H1 (cell line): ENCODE measurements at regions not wholly inside any gene's neighbourhood (a gene's known extent, or its start where the extent isn't known, plus 50 kb on each side); places are given as distances from the start of the nearest gene placed in this dataset.

Experiments used
- CTCF ChIA-PET: fragments of 300-600 bp; sonication (Branson Sonifier 250); formaldehyde crosslinking; loops from one replicate; lab custom pipeline; 2021; ENCODE audit not compliant: partially characterized antibody; lab: Charles Lee
- POLR2A ChIA-PET: fragments of 300-600 bp; sonication (Branson Sonifier 250); formaldehyde crosslinking; loops from one replicate; lab custom pipeline; 2021; ENCODE audit warnings: inconsistent platforms; ENCODE audit not compliant: partially characterized antibody; lab: Charles Lee
- DNase-seq, 2 experiments: peaks; one replicate each; pipeline versions ENCODE4 v3.0.0 to v3.0.0-alpha.2; 2010 to 2022; ENCODE audit warnings: low spot score in 2 of 2, low read depth in 1 of 2, mixed read lengths in 1 of 2
- FAIRE-seq: peaks from 2 replicates; lab custom pipeline; 2011; peaks lifted over from hg19 to GRCh38; lab: Jason Lieb, UNC
- H2AFZ ChIP-seq: 2 replicates; pipeline ENCODE4 v1.8.1; 2012; ENCODE audit warnings: low read length, inconsistent platforms
- H2AK5ac ChIP-seq: 2 replicates; pipeline ENCODE4 v1.6.1; 2013; ENCODE audit warnings: low read depth, low read length
- H2BK120ac ChIP-seq: replicated peaks from 2 replicates; pipeline ENCODE3; 2013; ENCODE audit warnings: low read depth, low read length, inconsistent platforms
- H2BK12ac ChIP-seq: 2 replicates; pipeline ENCODE4 v1.6.1; 2013; ENCODE audit warnings: low read depth, low read length
- H2BK15ac ChIP-seq: 2 replicates; pipeline ENCODE4 v1.6.1; 2013; ENCODE audit warnings: low read length
- H2BK20ac ChIP-seq: 2 replicates; pipeline ENCODE4 v1.6.1; 2013; ENCODE audit warnings: low read length
- H2BK5ac ChIP-seq: 2 replicates; pipeline ENCODE4 v1.6.1; 2013; ENCODE audit warnings: low read depth, low read length
- H3K14ac ChIP-seq: 2 replicates; pipeline ENCODE4 v1.6.1; 2013; ENCODE audit warnings: inconsistent platforms; ENCODE audit not compliant: insufficient read length
- H3K18ac ChIP-seq: 2 replicates; pipeline ENCODE4 v1.6.1; 2013; ENCODE audit warnings: low read length; ENCODE audit errors: extremely low read depth
- H3K23ac ChIP-seq: 2 replicates; pipeline ENCODE4 v1.6.1; 2013; ENCODE audit warnings: inconsistent platforms; ENCODE audit not compliant: insufficient read length
- H3K23me2 ChIP-seq: 2 replicates; pipeline ENCODE4 v1.6.1; 2013; ENCODE audit warnings: low read depth, low read length
- H3K27ac ChIP-seq: 2 replicates; pipeline ENCODE4 v1.6.1; 2011; ENCODE audit warnings: low read depth, low read length, inconsistent platforms
- H3K27me3 ChIP-seq, 4 experiments: replicated peaks in 1 of 4; 1 replicate in 1 of 4; 2 replicates in 3 of 4; pipeline versions ENCODE4 v1.6.1 to v1.8.1; 2011 to 2013; ENCODE audit warnings: low read length in 3 of 4, mild to moderate bottlenecking in 3 of 4, inconsistent platforms in 2 of 4, mixed read lengths in 2 of 4, moderate library complexity in 1 of 4; ENCODE audit not compliant: control insufficient read depth in 3 of 4, insufficient read depth in 3 of 4; ENCODE audit errors: extremely low read depth in 1 of 4
- H3K36me3 ChIP-seq, 4 experiments: 2 replicates each; pipeline versions ENCODE4 v1.6.1 to v1.8.1; 2011 to 2013; ENCODE audit warnings: mild to moderate bottlenecking in 4 of 4, low read length in 3 of 4, moderate library complexity in 2 of 4, control low read depth in 1 of 4, inconsistent platforms in 1 of 4; ENCODE audit not compliant: insufficient read depth in 4 of 4, control insufficient read depth in 2 of 4
- H3K4ac ChIP-seq: replicated peaks from 2 replicates; pipeline ENCODE3; 2013; ENCODE audit warnings: low read length, low read depth, mixed read lengths, inconsistent platforms; ENCODE audit not compliant: insufficient read length
- H3K4me1 ChIP-seq, 4 experiments: replicated peaks in 1 of 4; 1 replicate in 1 of 4; 2 replicates in 3 of 4; pipeline versions ENCODE4 v1.6.1 to v1.8.1; 2011 to 2013; ENCODE audit warnings: low read length in 3 of 4, inconsistent platforms in 2 of 4, mixed read lengths in 1 of 4; ENCODE audit not compliant: insufficient read depth in 4 of 4, control insufficient read depth in 3 of 4
- H3K4me2 ChIP-seq, 2 experiments: 2 replicates each; pipeline versions ENCODE4 v1.6.1 to v1.8.1; 2011 to 2013; ENCODE audit warnings: low read depth in 2 of 2, low read length in 2 of 2, control low read depth in 1 of 2, inconsistent platforms in 1 of 2, mild to moderate bottlenecking in 1 of 2; ENCODE audit not compliant: insufficient read depth in 1 of 2
- H3K4me3 ChIP-seq, 4 experiments: fragments of 200-600, 300-600 bp in 1 of 4; sonication (generic), shearing (Covaris generic), sonication (Bioruptor Twin) in 1 of 4; 2 replicates each; pipeline versions ENCODE4 v1.5.1 to v1.8.1; 2011 to 2016; ENCODE audit warnings: low read length in 4 of 4, low read depth in 3 of 4, control low read depth in 2 of 4, inconsistent platforms in 2 of 4, mild to moderate bottlenecking in 2 of 4, mixed read lengths in 1 of 4, moderate library complexity in 1 of 4; ENCODE audit not compliant: insufficient read depth in 2 of 4; ENCODE audit errors: extremely low read depth in 1 of 4
- H3K56ac ChIP-seq: replicated peaks from 2 replicates; pipeline ENCODE3; 2013; ENCODE audit warnings: low read depth, mild to moderate bottlenecking, mixed read lengths, low read length, inconsistent platforms; ENCODE audit not compliant: insufficient read length
- H3K79me1 ChIP-seq: 2 replicates; pipeline ENCODE4 v1.6.1; 2013; ENCODE audit warnings: low read depth, low read length, control low read depth
- H3K79me2 ChIP-seq, 2 experiments: 2 replicates each; pipeline versions ENCODE4 v1.6.1 to v1.8.1; 2012 to 2013; ENCODE audit warnings: low read length in 2 of 2, mild to moderate bottlenecking in 2 of 2, inconsistent platforms in 1 of 2; ENCODE audit not compliant: insufficient read depth in 2 of 2, control insufficient read depth in 1 of 2
- H3K9ac ChIP-seq, 4 experiments: replicated peaks in 1 of 4; 1 replicate in 1 of 4; 2 replicates in 3 of 4; pipeline versions ENCODE4 v1.6.1 to v1.8.1; 2011 to 2013; ENCODE audit warnings: low read depth in 3 of 4, low read length in 3 of 4, control low read depth in 2 of 4, mild to moderate bottlenecking in 2 of 4, moderate library complexity in 2 of 4, inconsistent platforms in 1 of 4; ENCODE audit errors: extremely low read depth in 1 of 4
- H3K9me3 ChIP-seq, 2 experiments: 2 replicates each; pipeline versions ENCODE4 v1.6.1 to v1.8.1; 2012 to 2013; ENCODE audit warnings: mild to moderate bottlenecking in 2 of 2, moderate library complexity in 2 of 2, control low read depth in 1 of 2, inconsistent platforms in 1 of 2, low read depth in 1 of 2, low read length in 1 of 2, mixed read lengths in 1 of 2; ENCODE audit not compliant: insufficient read depth in 2 of 2
- H4K20me1 ChIP-seq, 2 experiments: replicated peaks in 1 of 2; 2 replicates each; pipeline versions ENCODE3 to v1.8.1; 2011 to 2013; ENCODE audit warnings: inconsistent platforms in 2 of 2, low read length in 2 of 2, mild to moderate bottlenecking in 1 of 2; ENCODE audit not compliant: insufficient read depth in 2 of 2, control insufficient read depth in 1 of 2
- H4K5ac ChIP-seq: 2 replicates; pipeline ENCODE4 v1.6.1; 2013; ENCODE audit warnings: low read length, low read depth, mixed read lengths, inconsistent platforms; ENCODE audit not compliant: insufficient read length
- H4K8ac ChIP-seq: 2 replicates; pipeline ENCODE4 v1.8.0; 2013; ENCODE audit warnings: mild to moderate bottlenecking, moderate library complexity, low read length, inconsistent platforms; ENCODE audit not compliant: insufficient read depth; ENCODE audit errors: extremely low read depth
- H4K91ac ChIP-seq: replicated peaks from 2 replicates; pipeline ENCODE3; 2013; ENCODE audit warnings: low read length, mixed read lengths, inconsistent platforms; ENCODE audit not compliant: insufficient read length
- CBX8 ChIP-seq: fragments of 300-800, 300-1000 bp; sonication (generic); IDR thresholded peaks from 2 replicates; pipeline ENCODE4 v1.7.1; 2016; ENCODE audit warnings: low read depth, low read length, borderline replicate concordance
- CREB1 ChIP-seq: IDR thresholded peaks from 2 replicates; pipeline ENCODE4 v1.6.1; 2012; ENCODE audit warnings: inconsistent platforms
- CTBP2 ChIP-seq: IDR thresholded peaks from 2 replicates; pipeline ENCODE4 v1.7.0; 2011; ENCODE audit warnings: borderline replicate concordance, mild to moderate bottlenecking, moderate library complexity, mixed read lengths, low read length; ENCODE audit not compliant: insufficient read depth, insufficient read length
- FOSL1 ChIP-seq: IDR thresholded peaks from 2 replicates; pipeline ENCODE4 v1.6.1; 2011; ENCODE audit warnings: mild to moderate bottlenecking, low read depth, low read length, moderate library complexity; ENCODE audit not compliant: insufficient read depth
- JUND ChIP-seq: IDR thresholded peaks from 2 replicates; pipeline ENCODE4 v1.6.1; 2011; ENCODE audit warnings: mild to moderate bottlenecking, improper control_type of control experiment, low read length
- KDM5A ChIP-seq: fragments of 200-600 bp; IDR thresholded peaks from 2 replicates; pipeline ENCODE4 v1.7.1; 2012; ENCODE audit warnings: mild to moderate bottlenecking, low read length, inconsistent platforms, mixed read lengths
- MAX ChIP-seq: IDR thresholded peaks from 2 replicates; pipeline ENCODE4 v1.6.1; 2012; ENCODE audit warnings: inconsistent platforms
- POLR2AphosphoS5 ChIP-seq: IDR thresholded peaks from 2 replicates; pipeline ENCODE4 v1.6.1; 2011; ENCODE audit warnings: low read depth, low read length
- RBBP5 ChIP-seq: IDR thresholded peaks from 2 replicates; pipeline ENCODE4 v1.7.1; 2012; ENCODE audit warnings: low read depth, mild to moderate bottlenecking, inconsistent platforms, low read length, moderate library complexity, borderline replicate concordance
- SIRT6 ChIP-seq: IDR thresholded peaks from one replicate; pipeline ENCODE4 v1.7.1; 2012; ENCODE audit warnings: low read length, inconsistent platforms
- SIX5 ChIP-seq: IDR thresholded peaks from 2 replicates; pipeline ENCODE4 v1.6.1; 2011; ENCODE audit warnings: mild to moderate bottlenecking, low read depth, low read length
- SP1 ChIP-seq: IDR thresholded peaks from 2 replicates; pipeline ENCODE4 v1.6.1; 2011; ENCODE audit warnings: low read depth, low read length
- SRF ChIP-seq: IDR thresholded peaks from 2 replicates; pipeline ENCODE4 v1.6.1; 2011; ENCODE audit warnings: mild to moderate bottlenecking, low read depth, low read length, moderate library complexity
- TAF1 ChIP-seq: IDR thresholded peaks from 2 replicates; pipeline ENCODE4 v1.6.1; 2011; ENCODE audit warnings: mild to moderate bottlenecking, low read depth, low read length
- TAF7 ChIP-seq: optimal IDR thresholded peaks from 2 replicates; pipeline ENCODE3; 2011; ENCODE audit warnings: low read depth, mild to moderate bottlenecking, inconsistent platforms, low read length, moderate library complexity, borderline replicate concordance
- ZNF274 ChIP-seq: IDR thresholded peaks from 2 replicates; pipeline ENCODE4 v1.7.0; 2012; ENCODE audit warnings: low read length, borderline replicate concordance; ENCODE audit errors: extremely low read depth
- WGBS, 2 experiments: shearing (Covaris generic) in 1 of 2; methylation state at CpG; one replicate each; pipeline versions ENCODE4 v1.1.6 to v1.1.7; 2013 to 2015; ENCODE audit warnings: low lambda C conversion rate in 2 of 2, mixed read lengths in 2 of 2, inconsistent platforms in 1 of 2, low coverage in 1 of 2, missing lambda C conversion rate in 1 of 2; ENCODE audit not compliant: insufficient replicate concordance in 2 of 2, insufficient coverage in 1 of 2, insufficient read length in 1 of 2; ENCODE audit errors: extremely low coverage in 1 of 2, missing lambda C conversion rate in 1 of 2; 5-methylcytosine and 5-hydroxymethylcytosine counted together

- no peak overlapping the region for H3K27ac ChIP-seq
- no peak overlapping the region for H3K23ac ChIP-seq
- H2AFZ ChIP-seq, result no peak overlapping the region
- no peak overlapping the region for H2BK12ac ChIP-seq
- H3K23me2 ChIP-seq, result peaks cover 3% of the 10 kb centered on the region; the same call in 1 of the 2 replicates
- POLR2A ChIA-PET, result no interaction called here
- H2BK120ac ChIP-seq, result no peak overlapping the region
- CTCF ChIA-PET, result interaction anchor here (1.4 to 1.7 kb wide), 2 partner anchors 123 to 135 kb away, joined by 4 to 6 read pairs; no protein-coding TSS in a partner anchor
- H2BK20ac ChIP-seq, result no peak overlapping the region
- H4K20me1 ChIP-seq, result no peaks in the 10 kb centered on the region
- no peak overlapping the region for H3K4ac ChIP-seq
- no peak overlapping the region for H2BK15ac ChIP-seq
- no peaks in the 10 kb centered on the region; a peak in 1 of 7 replicates for H3K4me1 ChIP-seq
- peaks cover 0 to 2% (median 0%) of the 10 kb centered on the region in 4 experiments; a peak in 2 of 7 replicates for H3K27me3 ChIP-seq
- H3K79me1 ChIP-seq, result no peaks in the 10 kb centered on the region
- H3K36me3 ChIP-seq, result no peaks in the 10 kb centered on the region
- no peak overlapping the region for H3K56ac ChIP-seq
- no peak overlapping the region for H3K18ac ChIP-seq
- FAIRE-seq (no peak), DNase-seq (no peak)
- no peak overlapping the region for H3K4me2 ChIP-seq
- no peaks in the 10 kb centered on the region for H3K9me3 ChIP-seq
- H2BK5ac ChIP-seq, result no peak overlapping the region
- H3K4me3 ChIP-seq, result no peak overlapping the region
- no peak overlapping the region for H3K9ac ChIP-seq
- no peak overlapping the region for H4K5ac ChIP-seq
- no peak overlapping the region for H4K8ac ChIP-seq
- no peak overlapping the region for H4K91ac ChIP-seq
- 95% methylated on average over 13 of the region's 15 CpGs; no CpG with 5 or more reads in 1 of the 2 experiments for WGBS, 2 experiments
- no peak overlapping the region for H3K14ac ChIP-seq
- H3K79me2 ChIP-seq, result no peaks in the 10 kb centered on the region
- no peak overlapping the region for H2AK5ac ChIP-seq
- TF ChIP-seq JUND (no peak), SIRT6 (no peak), SP1 (no peak), RBBP5 (no peak), SRF (no peak), MAX (no peak), KDM5A (no peak), TAF1 (no peak), SIX5 (no peak), CBX8 (no peak), CREB1 (no peak), FOSL1 (no peak), POLR2AphosphoS5 (no peak), ZNF274 (no peak), TAF7 (no peak), CTBP2 (no peak)
These were observed 645.7 kb downstream of the BRD1 start for GRCh38 chr22:49181942-49182341.
